Activated naive CD4-positive, alpha-beta T cell treated with anti-CD3 and anti-CD28 coated beads, Interleukin-2, amount 50 U/mL, for 16 hours (primary cell): ENCODE measurements at regions not wholly inside any gene's neighbourhood (a gene's known extent, or its start where the extent isn't known, plus 50 kb on each side); places are given as distances from the start of the nearest gene placed in this dataset.
"Not testable (repeated sequence)": the region's sequence is repeated elsewhere in the genome, so short reads cannot be mapped to it uniquely, and the experiment has no call there.

Source experiments
- DNase-seq: peaks from one replicate; pipeline ENCODE4 v3.0.0-alpha.2; 2020

DNA sequence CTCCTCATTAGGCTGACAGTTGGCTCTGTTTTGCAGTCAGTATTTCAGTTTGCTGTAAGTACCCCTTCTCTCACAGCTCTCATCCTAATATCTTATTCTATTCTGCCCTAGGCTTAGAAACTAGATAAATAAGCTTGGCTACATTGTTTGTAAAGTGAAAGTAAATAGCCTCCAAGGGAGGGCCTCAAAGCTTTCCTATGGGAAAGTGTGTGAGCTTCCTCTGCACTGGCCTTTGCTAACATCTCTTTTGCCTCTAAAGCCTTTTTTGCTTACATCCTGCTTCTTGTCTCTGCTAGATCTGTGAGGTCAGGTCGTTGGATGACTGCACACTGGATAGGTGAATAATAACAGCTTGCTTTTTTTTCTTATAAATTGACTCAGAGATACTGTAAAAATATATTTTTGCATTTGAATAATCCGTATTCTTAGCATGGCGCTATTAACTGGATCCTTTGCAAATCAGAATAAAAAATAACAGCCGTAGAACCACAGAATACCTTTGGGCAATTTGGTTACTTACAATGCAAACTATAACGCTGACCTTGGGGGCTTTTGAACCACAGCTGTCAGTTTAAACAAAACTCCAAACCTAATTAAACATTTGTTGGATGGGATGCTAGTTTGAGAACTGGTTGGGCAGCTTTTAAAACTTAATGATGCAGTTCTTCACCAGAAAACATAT, 55.1 kb downstream of the TTC6 start:
- DNase-seq: no peak

DNA sequence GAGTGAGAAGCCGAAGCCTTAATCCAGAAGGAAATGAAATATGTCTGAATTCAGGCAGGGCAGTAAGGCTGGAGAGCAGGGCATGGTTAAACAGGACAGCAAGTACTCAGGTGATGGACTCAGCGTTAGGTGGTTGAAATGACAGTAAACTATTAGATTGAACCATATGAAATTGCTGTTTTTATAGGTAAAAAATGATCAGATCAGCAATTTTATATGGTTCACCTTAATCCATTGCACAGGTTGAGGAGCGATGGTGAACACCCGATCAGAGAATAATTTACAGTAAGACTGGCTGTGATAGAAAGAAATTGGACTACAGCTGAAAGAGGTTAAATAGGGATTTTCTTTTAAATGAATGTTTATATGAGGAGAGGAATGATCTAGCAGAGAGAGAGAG, 56.6 kb downstream of the TTC6 start:
- no peak for DNase-seq

DNA sequence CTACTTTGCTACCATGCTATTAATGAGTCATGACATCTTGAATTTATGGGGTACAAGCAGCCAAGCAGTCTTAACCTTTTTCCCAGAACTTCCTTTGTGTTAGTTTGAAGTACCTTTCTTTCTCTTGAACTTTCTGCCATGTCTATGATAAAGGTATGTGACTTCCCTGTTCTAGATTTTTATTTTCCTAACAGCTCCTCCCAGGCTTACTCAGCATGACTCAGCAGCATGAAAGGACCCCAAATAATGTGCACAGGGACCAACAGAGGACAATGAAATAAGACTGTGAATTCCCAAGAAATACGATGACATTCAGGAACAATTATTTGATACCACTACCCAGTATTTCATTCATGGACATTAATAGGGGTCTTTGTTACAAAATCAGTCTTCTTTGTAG, 60.0 kb downstream of the TTC6 start:
- DNase-seq: no peak

DNA sequence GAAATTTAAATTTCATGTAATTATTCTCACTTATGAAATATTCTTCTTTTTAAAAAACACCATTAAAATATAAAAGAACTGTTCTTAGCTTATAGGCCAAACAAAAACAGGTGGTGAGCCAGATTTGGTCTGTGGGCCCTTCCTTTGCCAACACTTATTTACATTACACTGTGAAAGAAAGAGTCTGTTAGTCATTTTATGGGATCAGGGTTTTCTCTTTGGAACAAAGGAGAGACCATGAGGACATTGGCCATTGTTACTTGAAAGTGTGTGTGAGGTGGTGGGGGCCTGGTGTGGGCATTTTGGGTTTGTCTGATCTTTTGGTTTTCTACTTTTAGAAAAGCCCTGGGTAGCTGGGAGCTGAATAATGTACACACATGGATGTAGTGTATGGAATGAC, 62.7 kb downstream of the TTC6 start:
- DNase-seq: no peak

DNA sequence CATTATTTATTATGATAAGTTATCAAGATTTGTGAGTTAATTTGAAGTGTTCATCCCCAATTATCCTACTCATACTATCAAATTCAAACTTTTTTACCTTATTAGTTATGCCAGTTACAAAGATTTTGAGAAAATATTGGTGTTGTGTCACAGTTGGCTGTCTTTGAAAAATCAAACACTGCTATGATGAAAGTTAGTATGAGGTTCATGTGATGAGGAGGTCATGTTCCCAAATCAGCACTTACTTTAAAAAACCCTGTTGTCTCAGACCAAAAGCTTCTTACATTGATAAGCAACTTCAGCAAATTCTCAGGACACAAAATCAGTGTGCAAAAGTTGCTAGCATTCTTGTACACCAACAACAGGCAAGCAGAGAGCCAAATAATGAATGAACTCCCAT, 68.1 kb downstream of the TTC6 start:
- DNase-seq: no peak

DNA sequence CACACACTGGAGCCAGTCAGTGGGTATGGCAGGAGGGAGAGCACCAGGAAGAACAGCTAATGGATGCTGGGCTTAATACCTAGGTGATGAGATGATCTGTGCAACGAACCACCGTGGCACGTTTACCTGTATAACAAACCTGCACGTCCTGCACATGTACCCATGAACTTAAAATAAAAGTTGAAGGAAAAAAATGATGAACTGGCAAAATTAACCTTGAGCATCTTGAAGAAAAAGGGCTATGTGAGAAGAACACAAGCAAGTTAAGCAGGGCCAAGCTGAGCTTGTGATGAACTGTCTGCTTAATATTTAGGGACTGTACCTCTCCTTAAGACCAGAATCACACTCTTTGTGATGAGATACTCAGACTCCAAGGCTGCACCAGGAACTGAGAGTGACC, 70.0 kb downstream of the TTC6 start:
- DNase-seq: no peak

DNA sequence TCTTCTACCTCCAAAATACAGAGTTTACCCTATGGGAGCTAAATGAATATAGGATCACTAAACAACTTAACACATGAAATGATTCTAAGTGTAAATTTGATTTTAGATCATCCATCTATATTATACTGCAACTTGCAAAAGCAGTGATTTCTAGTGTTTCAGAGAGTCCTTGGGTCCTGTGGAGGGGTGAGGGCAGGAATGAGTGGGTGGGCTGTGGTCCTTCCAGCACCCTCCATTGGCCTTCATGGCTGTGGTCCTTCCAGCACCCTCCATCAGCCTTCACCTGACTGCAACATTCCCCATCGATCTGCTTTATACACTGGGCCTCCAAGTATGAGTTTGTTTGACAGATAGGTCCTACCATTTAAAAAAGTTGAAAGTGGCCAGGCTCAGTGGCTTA, 70.5 kb downstream of the TTC6 start:
- DNase-seq: no peak

DNA sequence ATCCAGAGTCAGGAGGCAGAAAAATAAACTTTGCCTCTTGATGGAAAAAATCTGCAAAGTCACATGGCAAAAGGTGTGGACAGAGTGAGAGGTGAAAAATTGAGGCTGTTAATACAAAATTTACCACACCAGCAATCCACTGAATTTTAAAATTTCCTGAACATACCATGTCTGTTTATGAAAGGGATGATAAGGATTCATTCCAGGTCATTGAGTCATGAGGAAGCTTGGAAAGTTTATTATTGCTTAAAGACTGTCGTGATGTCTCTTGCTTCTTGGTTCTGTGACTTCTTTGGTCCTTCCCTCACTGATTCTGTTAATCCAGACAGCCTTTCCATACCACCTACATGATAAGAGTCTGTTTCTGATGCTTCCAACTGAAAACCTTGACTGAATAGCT, 73.2 kb downstream of the TTC6 start:
- no peak for DNase-seq

DNA sequence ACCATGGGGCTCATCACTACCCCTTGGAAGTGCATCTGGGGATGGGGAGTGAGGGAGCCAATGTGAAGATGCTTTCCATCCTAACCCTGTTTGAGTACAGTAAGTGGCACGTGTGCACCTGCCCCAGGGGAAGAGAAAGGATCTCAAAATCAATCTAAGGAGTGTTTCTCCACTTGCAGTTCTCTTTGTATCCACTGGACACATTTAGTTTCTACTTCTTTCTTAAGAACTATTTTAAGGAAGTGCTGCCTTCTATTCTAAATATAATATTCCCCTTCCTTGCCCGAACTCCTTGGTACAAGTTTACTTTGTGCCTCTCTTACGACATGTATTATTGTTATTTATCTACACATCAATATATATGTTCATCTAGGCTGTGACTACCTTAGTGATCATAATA, 73.8 kb downstream of the TTC6 start:
- DNase-seq: no peak

DNA sequence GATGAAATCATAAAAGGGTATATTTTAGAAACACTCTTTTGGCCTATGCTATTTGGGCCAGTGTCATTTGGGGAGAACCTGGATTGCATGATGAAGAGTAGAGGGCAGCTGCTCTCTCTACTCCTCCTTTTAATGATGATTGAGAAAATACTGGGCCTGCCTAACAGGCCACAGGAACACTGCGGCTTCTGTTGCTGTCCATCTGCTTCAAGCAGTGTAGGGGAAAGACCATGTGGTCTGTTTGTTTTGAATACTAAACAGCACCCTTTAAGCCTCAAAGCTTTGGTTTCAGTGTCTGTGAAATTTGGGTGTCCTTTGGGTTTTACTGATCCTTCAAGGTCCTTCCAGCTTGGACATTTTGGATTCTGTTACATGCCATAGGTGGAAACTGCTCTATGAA, 78.0 kb downstream of the TTC6 start:
- no peak for DNase-seq

DNA sequence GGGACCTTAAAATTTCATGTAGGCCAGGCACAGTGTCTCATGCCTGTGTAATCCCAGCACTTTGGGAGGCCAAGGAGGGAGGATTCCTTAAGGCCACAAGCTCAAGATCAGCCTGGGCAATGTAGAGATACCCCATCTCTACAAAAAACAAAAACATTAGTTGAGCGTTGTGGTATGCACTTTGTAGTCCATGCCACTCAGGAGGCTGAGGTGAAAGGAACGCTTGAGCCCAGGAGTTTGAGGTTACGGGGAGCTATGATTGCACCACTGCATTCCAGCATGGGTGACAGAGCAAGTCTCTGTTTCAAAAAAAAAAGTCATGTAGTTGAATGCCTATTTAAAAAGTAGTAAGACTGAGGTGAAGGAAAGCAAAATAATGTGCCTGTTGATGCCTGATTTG, 83.5 kb downstream of the TTC6 start:
- no peak for DNase-seq

DNA sequence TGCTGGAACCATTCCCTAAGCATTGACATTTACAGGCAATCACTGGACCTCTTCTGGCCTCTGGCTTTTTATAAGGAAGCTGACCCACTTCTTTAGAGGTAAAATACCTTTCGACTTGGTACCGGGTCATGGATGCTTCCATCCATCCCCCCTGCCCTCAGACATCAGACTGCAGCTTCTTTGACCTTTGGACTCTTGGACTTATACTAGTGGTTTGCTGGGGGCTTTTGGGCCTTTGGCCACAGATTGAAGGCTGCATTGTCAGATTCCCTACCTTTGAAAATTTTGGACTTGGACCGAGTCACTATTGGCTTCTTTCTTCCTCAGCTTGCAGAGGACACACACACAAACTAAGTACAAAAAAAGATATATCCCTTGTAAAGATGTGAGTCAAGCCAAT, 86.1 kb downstream of the TTC6 start:
- no peak for DNase-seq

DNA sequence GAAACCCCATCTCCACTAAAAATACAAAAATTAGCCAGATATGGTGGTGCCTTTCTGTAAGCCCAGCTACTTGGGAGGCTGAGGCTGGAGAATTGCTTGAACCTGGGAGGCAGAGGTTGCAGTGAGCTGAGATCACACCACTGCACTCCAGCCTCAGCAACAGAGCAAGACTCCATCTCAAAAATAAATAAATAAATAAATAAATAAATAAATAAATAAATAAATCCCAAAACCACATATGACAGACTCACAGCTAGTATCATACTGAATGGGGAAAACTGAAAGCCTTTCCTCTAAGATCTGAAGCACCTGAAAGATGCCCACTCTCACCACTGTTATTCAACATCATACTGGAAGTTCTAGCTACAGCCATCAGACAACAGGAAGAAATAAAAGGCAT, 97.3 kb downstream of the TTC6 start:
- DNase-seq: not testable (repeated sequence)

DNA sequence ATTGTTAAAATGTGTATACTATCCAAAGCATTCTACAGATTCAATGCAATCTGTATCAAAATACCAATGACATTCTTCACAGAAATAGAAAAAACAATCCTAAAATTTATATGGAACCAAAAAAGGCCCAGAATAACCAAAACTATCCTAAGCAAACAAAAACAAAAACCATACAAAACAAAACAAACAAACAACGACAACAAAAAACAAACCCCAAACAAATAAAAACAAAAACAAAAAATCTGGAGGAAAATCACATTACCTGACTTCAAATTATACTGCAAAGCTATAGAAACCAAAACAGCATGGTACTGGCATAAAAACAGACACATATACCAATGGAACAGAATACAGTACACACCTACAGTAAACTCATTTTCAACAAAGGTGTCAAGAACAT, 98.0 kb downstream of the TTC6 start:
- not testable (repeated sequence) for DNase-seq

DNA sequence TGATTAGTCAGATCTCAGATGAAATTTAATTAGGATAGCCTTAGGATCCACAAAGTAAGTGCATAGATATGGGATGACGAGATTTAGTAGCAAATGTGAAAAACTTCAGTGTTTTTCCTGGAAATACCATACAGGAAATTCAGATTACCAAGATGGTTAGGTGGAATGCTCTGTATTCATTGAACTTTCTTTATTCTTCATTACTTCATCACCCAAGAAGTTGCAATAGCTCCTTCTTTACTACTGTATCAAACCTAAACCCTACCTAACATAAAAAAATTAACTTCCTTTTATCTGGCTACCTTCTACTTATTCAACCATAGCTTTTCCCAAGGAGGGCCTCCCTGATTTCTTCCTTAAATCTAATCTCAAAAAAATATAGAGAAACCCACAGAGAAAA, 100.4 kb downstream of the TTC6 start:
- no peak for DNase-seq

DNA sequence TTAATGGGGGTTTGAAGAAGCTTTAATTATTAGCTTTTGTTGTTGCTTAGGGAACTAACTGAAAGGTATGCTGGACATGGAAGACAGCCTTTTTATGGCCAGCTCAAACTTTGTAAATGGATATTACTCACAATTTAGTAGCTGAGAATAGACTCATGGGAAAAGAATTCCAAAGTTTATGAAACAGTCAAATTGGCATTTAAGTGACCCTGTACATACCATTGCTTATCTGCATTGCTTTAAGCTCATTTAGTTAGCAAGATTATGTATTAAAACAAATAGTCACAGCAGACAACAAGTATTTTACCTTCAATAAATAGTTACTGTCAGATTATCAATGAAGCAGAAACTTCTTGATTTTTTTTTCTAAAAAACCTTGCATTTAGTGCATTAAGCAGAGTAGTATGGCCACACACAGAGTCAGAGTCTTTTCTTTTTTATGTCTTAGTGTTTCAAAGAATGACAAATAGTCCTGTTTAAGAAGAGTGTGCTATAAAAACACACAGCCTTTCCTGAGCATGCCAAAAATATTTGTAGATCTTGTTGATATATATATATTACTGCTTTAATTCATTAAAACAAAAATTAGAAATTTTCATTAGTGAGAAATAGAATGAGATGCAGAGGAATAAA, 102.2 kb downstream of the TTC6 start:
- DNase-seq: no peak

DNA sequence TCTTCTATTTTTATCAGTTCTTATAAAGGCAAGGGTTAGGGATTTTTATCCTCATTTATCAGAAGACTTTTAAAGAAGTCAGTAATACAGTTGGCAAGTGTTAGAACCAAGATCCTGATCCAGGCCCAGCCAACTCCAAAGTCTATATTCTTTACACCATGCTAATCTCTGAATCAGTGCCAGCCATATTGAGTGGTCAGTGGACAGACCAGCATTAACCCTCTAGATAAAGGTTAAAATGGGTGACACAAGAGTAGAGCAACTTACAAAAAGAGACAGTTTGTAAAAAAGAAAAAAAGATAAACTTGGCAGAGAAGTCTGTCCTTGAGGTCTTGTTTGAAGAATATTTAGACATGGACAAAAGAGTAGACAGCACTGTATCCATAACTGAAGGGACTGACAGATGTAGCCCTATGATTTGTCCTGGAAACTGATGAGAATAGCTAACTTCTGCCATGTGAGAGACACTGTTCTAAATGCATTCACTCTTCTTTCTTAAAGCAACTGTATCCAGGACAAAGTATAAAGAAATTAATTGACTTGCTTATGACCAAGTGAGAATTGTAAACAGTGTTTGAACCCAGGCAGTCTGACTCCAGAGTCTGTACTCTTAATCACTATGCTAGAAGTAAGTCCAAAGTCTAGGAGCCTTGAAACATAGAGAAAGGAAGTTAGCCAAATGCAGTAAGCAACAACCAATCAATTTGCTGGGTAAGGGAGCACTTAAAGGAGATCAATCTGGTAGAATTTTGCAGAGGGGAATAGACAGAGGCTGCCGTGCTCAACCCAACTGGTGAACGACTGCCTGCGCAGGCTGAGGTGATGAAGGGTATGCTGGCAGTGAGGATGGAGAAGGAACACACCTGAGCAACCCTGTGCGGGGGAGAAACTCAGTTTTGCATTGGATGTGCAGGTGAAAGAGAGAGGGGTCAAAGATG, 103.7 kb downstream of the TTC6 start:
- no peak for DNase-seq

DNA sequence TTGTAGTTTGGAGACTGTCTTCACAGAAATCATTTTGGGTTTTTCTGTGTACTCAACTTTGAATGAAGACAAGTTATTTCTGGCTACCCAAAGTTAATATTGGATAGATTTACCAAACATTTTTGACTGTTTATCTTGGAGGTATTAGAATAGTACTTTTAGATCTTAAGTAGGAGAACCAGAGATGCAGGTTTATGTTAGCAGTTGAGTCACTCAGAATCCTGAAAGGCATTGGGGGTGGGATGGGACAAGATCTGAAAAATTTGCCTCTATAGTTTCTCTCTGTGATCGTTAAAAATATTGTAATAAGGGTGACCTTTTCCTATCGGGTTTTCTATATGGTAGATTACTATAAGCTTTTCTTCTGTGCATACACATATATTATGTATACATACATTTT, 112.3 kb downstream of the TTC6 start:
- no peak for DNase-seq

DNA sequence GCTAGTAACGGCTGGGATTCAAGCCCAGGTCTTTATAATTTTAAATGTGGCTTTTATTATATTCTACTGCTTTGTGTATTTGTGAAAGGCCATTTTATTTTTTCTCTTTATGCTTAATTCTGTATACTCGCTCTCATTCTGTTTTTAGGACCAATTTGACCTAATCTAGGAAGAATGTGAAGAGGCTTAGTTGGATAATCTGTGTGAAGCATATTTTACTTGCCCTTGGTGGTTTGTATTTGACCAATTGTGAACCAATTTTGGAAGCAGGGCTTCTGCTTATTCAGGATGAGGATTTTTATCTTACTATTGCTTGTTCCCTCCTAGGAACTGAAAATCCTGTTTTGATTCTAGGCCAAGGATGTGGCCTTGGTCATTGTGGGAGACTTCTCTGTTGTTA, 113.1 kb downstream of the TTC6 start:
- no peak for DNase-seq

DNA sequence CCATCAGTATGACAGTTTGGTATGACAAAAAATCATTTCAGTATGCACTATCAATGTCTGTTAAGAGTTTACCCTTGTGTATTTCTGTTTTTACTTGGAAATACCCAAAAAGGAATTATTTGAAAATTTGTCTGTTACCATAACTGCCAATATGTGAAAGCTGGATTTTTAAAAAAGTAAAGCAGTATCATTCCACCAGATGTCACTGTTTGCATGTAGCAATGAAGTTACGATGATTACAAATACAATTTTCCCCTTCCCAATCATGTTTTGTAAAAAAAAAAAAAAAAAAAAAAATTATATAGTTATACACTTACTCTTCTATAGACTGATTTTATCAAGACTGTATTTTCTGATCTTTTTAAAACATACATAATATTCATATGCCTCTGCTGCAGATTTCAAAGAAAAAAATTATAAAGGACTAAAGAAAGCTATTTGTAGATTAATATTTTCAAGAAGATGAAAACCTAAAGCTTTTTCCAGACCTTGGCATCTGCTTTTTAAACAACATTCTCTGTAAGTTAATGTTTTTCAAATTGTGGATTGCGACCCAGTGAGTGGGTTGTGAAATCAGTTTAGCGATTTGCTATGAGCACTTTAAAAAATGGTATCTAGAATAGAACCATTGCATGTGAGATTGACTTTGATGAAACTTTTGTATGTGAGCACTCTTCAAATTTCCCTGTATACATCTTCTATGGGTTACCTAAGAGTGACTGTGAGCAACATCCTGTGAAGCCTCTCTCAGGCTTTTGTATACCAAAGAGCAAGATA, 114.2 kb downstream of the TTC6 start:
- no peak for DNase-seq

DNA sequence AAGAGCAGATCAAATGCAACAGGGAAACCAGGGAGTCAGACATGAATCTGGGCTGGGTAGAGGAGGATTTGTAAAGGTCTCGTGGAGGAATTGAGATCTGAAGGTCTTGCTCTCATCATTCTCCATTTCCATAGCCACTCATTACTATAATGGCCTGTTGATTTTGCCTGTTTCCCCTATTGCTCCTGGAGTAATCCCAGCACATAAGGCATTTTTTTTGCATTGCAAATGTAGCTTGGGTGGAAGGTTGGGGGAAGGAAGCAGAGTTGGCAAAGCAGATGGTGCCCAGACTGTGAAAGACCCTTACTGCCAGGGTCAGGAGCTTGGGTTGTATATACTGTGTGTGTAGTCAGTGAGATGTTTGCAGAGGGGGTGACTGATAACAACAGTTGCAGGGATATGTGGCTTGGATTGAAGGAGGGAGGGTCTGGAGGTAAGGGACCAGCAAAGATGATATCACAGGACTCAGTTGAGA, 116.0 kb downstream of the TTC6 start:
- no peak for DNase-seq

DNA sequence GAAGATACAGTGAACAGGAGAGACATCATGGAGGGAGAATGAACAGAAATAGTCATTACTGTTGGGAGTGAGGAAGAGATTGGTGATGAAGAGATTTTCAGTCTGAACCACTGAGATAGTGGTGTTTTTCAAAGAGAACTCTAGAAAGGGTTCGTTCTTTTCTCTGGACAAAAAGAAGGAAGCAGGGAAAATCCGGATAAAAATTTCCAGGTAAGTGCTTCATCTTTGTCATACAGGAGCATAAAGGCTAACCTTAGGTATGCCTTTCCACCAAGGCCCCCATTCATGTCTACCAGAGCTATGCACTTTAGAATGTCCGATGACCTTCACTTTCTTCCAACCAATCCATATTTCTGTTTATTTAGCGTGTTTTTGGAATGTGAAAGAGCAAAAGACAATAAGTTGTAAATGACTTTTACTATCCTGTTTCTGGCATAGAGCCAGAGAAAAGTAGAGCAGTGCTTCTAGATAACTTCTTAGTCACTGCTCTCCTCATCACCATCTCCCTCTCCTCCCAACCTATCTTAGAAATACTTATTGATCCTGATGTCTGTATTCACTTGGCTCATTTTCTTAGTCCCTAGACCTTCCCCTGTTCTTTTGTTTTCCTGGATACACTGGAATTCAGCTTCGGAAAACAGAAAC, 116.5 kb downstream of the TTC6 start:
- DNase-seq: no peak

DNA sequence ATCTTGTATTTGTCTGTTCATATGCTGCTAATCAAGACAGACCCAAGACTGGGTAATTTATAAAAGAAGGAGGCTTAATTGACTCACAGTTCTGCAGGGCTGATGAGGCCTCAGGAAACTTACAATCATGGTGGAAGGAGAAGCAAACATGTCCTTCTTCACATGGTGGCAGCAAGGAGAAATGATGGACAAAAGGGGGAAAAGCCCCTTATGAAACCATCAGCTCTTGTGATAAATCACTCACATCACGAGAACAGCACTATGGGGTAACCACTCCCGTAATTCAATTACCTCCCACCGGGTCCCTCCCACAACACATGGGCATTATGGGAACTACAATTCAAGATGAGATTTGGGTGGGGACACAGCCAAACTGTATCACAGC, 117.0 kb downstream of the TTC6 start:
- DNase-seq: not testable (repeated sequence)
